ENCODE measurements at regions not wholly inside any gene's neighbourhood (a gene's known extent, or its start where the extent isn't known, plus 50 kb on each side); places are given as distances from the start of the nearest gene placed in this dataset.

- intact Hi-C loops (cut with micrococcal nuclease) = no loop called here
- H3K27me3 ChIP-seq (ENCODE audit: low read depth) = no peaks in the 10 kb centered on the region
- H3K4me1 ChIP-seq = peaks cover 17% of the 10 kb centered on the region
- no peaks in the 10 kb centered on the region for H3K36me3 ChIP-seq
- no peak overlapping the region for H3K27ac ChIP-seq (replicated peaks)
- H3K9me3 ChIP-seq (replicated peaks) = no peaks in the 10 kb centered on the region
- no peak for TF ChIP-seq CTCF (IDR thresholded peaks at IDR 0.05; ENCODE audit: borderline replicate concordance)
- H3K4me3 ChIP-seq = no peak overlapping the region
- no peak for DNase-seq
These were observed 116.6 kb upstream of the NT5C1B start for GRCh38 chr2:18706001-18706400.

GRCh38 chr2:18704276-18704675, 114.9 kb upstream of the NT5C1B start:
- H3K4me1 ChIP-seq = peaks cover 17% of the 10 kb centered on the region
- TF ChIP-seq CTCF (IDR thresholded peaks at IDR 0.05; ENCODE audit: borderline replicate concordance) = no peak
- H3K4me3 ChIP-seq = no peak overlapping the region
- no peaks in the 10 kb centered on the region for H3K36me3 ChIP-seq
- H3K27ac ChIP-seq (replicated peaks) = peak overlapping the region; percentile 14
- H3K9me3 ChIP-seq (replicated peaks) = no peaks in the 10 kb centered on the region
- DNase-seq = no peak
- intact Hi-C loops (cut with micrococcal nuclease) = no loop called here
- no peaks in the 10 kb centered on the region for H3K27me3 ChIP-seq (ENCODE audit: low read depth)

GRCh38 chr2:18703555-18703954, 114.2 kb upstream of the NT5C1B start:
- H3K36me3 ChIP-seq = no peaks in the 10 kb centered on the region
- intact Hi-C loops (cut with micrococcal nuclease) = no loop called here
- no peak for DNase-seq
- H3K27me3 ChIP-seq (ENCODE audit: low read depth) = no peaks in the 10 kb centered on the region
- peaks cover 17% of the 10 kb centered on the region for H3K4me1 ChIP-seq
- no peak overlapping the region for H3K27ac ChIP-seq (replicated peaks)
- no peak for TF ChIP-seq CTCF (IDR thresholded peaks at IDR 0.05; ENCODE audit: borderline replicate concordance)
- no peak overlapping the region for H3K4me3 ChIP-seq
- no peaks in the 10 kb centered on the region for H3K9me3 ChIP-seq (replicated peaks)

- no peak for DNase-seq
- Histone ChIP-seq H3K4me1 (peaks cover 17% of the 10 kb centered on the region), H3K4me3 (no peak overlapping the region), H3K27ac (replicated peaks) (no peak overlapping the region), H3K9me3 (replicated peaks) (no peaks in the 10 kb centered on the region), H3K36me3 (no peaks in the 10 kb centered on the region), H3K27me3 (ENCODE audit: low read depth) (no peaks in the 10 kb centered on the region)
- TF ChIP-seq CTCF (IDR thresholded peaks at IDR 0.05; ENCODE audit: borderline replicate concordance) = no peak
- intact Hi-C loops (cut with micrococcal nuclease) = no loop called here
These were observed 112.6 kb upstream of the NT5C1B start for GRCh38 chr2:18701981-18702380.

GRCh38 chr2:18701546-18701945, 112.2 kb upstream of the NT5C1B start:
- DNase-seq = no peak
- Histone ChIP-seq H3K9me3 (replicated peaks) (no peaks in the 10 kb centered on the region), H3K27me3 (ENCODE audit: low read depth) (no peaks in the 10 kb centered on the region), H3K36me3 (no peaks in the 10 kb centered on the region), H3K4me1 (peaks cover 17% of the 10 kb centered on the region), H3K27ac (replicated peaks) (no peak overlapping the region), H3K4me3 (no peak overlapping the region)
- intact Hi-C loops (cut with micrococcal nuclease) = no loop called here
- no peak for TF ChIP-seq CTCF (IDR thresholded peaks at IDR 0.05; ENCODE audit: borderline replicate concordance)

- no peak for TF ChIP-seq CTCF (IDR thresholded peaks at IDR 0.05; ENCODE audit: borderline replicate concordance)
- Histone ChIP-seq H3K36me3 (no peaks in the 10 kb centered on the region), H3K4me3 (no peak overlapping the region), H3K4me1 (peaks cover 10% of the 10 kb centered on the region), H3K27me3 (ENCODE audit: low read depth) (no peaks in the 10 kb centered on the region), H3K9me3 (replicated peaks) (peaks cover 8% of the 10 kb centered on the region), H3K27ac (replicated peaks) (no peak overlapping the region)
- DNase-seq = no peak
- intact Hi-C loops (cut with micrococcal nuclease) = no loop called here
These were observed 101.0 kb upstream of the NT5C1B start for GRCh38 chr2:18690342-18690741.
